Colon (tissue), 2 donors: ENCODE measurements at regions not wholly inside any gene's neighbourhood (a gene's known extent, or its start where the extent isn't known, plus 50 kb on each side); places are given as distances from the start of the nearest gene placed in this dataset.
"Not testable (repeated sequence)": the region's sequence is repeated elsewhere in the genome, so short reads cannot be mapped to it uniquely, and the experiment has no call there.

Experiments used
- FAIRE-seq: peaks from 2 replicates; lab custom pipeline; 2012; peaks lifted over from hg19 to GRCh38; lab: Jason Lieb, UNC
- donor health status: control.
- donor health status: control.

GRCh38 chr2:877747-878146, 72.9 kb upstream of the SNTG2 start:
- FAIRE-seq = no peak

DNA sequence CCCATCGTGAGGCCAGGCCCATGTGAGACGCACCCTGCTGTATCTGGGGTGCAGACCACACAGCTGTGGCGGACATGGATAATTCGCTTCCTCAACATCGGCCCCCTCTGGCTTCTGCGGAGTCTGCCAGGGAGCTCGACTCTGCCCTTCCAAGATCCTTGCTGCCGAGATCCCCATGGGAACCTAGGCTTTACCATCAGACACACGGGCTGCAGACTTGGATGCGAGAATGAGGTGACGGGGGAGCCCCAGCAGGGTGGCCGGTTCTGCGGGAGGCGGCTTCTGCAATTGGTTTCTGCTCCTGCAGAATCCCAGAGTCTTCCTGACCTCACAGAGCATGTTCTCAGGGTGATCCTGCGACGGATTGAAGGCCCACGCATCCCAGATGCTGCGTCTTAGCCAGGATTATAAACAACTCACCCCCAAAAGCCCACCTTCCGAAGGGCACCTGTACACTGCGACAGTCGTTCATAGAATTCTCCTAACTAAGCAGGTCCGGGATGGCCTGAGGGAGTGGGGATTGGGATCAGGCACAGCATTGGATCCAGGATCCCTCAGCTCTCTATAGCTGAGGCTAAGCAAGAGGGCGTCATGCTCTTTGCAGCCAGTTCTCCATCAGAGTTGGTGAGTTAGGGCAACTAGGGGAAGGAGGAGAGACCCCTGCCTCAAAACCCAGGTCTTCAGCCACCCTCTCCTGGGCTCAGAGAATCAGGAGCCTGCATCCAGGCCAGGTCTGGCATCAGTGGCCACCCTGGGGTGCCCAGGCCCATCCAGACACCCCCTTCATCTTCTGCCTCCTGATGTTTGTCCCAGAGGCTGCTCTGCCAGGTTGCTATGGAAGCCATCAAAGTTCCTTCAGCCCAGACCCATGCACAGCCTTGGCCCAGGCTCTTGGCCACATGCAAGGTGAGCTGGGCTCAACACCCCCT, 74.7 kb upstream of the SNTG2 start:
- FAIRE-seq = no peak

DNA sequence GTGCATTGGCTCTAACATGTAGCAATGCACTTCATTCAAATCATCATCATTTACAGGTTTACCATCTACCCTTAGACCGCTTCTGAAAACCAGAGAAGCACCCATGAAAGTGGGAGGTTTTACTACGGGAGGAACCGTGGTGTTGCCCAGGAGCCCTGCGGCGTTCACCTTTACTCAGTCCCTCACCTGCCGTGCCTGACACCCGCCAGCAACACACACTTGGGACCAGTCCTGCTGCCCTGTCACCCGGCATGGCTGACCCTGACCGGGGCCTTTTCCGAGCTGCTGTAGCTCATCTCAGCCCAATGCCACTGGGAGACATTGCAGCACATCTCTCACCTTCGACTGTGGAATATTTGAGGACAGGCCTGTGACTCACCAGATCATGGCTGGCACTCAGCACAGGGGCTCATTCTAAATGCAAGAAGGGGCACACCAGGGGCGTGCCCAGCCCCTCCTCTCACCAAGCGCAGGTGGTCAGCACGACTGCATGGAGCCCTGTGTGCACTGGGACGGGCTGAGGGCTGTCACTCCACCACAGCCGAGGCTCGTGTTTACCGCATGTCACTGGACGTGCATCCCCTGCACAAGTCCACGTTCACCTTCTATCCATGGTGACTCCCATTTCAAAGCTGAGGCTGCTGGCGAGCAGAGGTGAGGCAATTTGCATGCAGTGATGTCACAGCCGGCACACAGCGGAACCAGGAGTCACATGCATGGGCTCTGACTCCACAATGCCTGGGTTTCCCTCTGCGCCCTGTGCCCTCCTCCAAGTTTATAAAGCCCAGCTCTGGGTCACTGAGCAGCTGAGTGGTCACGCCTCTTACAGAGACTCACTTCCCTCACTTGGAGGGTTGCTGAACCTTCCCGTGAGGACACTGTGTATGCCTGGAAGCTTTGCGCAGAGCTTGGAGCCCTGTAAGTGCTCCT, 76.7 kb upstream of the SNTG2 start:
- no peak for FAIRE-seq

DNA sequence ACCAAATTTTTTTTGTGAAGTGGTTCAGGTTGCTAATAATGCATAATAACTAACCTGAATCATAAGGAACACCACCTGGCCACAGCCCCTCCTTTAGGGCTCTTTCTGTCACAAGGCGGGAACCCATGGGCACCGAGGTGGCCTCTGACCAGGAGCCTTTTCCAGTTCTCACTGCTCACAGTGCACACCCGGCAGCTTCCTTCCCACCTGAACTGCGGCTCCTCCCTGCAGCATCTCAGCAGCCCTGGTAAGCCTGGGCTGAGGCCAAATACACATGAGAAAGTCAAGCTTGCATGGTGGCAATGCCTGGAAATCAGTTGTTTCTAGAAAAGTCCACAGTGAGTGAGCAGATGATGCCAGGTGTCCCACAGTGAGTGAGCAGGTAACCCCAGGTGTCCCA, 77.6 kb upstream of the SNTG2 start:
- no peak for FAIRE-seq

- FAIRE-seq = no peak
Measured at GRCh38 chr2:871926-872680, 78.5 kb upstream of the SNTG2 start.

GRCh38 chr2:871175-871727, 79.4 kb upstream of the SNTG2 start:
- no peak for FAIRE-seq

DNA sequence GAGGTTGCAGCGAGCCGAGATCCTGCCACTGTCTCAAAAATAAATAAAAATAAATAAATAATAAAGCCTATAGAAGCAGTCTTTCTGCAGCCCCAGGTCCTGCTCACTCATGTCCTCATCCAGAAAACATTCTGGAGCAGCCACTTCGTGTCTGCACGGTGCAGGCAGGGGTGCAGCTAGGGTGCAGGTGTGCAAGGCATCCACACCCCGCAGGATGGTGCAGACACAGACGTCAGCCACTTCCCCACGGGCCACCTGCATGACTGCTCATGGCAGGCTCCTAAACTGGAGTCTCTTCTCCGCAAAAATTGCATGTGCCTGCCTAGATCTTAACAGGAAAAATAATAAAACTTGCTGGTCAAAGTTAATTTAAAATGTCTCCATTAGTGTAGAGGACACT, 80.2 kb upstream of the SNTG2 start:
- no peak for FAIRE-seq

DNA sequence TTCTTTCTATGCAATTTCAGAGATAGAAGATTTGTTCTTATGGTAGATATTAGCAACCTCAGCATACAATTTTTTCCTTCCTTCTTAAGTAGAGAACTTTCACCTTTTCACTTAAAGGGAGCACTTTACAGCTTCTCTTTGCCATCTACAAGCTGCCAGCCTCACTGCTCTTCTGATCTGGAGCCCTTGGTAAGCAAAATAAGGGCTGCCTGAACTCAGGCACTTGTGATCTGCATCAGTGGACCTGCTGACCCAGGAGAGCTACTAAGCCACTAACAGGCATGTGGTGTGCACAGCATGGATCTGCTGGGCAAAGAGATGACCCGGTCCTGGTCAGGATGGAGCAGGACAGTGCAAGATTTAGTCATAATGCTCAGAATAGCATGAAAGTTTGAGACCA, 80.8 kb upstream of the SNTG2 start:
- no peak for FAIRE-seq

GRCh38 chr2:869357-869871, 81.2 kb upstream of the SNTG2 start:
- FAIRE-seq = no peak

GRCh38 chr2:868857-869256, 81.8 kb upstream of the SNTG2 start:
- not testable (repeated sequence) for FAIRE-seq

- no peak for FAIRE-seq
Measured at GRCh38 chr2:867296-867695, 83.4 kb upstream of the SNTG2 start.

DNA sequence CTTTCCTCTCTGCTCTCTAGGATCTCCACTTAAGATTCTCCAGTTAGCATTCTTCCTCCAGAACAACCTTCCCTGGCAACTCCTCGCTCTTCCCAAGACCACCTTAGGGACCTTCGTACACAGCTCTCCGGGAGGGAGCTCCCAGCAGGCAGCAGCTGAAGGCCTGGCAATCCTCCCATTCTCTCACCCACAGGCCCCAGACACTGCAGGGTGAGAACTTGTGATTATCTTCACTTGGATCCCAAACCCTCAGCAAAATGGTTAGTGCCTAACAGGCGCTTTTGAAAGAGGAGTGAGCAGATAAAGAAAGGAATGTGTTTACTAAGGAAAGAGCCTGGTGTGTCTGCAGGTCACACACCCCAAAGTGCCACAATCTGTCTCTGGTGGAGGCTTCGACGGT, 83.8 kb upstream of the SNTG2 start:
- FAIRE-seq = no peak

- FAIRE-seq = no peak
Measured at GRCh38 chr2:866009-866680, 84.5 kb upstream of the SNTG2 start.

GRCh38 chr2:864501-865106, 86.0 kb upstream of the SNTG2 start:
- FAIRE-seq = no peak

- no peak for FAIRE-seq
Measured at GRCh38 chr2:863732-864450, 86.8 kb upstream of the SNTG2 start.

GRCh38 chr2:862731-863466, 87.8 kb upstream of the SNTG2 start:
- FAIRE-seq = no peak

- no peak for FAIRE-seq
Measured at GRCh38 chr2:862355-862687, 88.3 kb upstream of the SNTG2 start.

- no peak for FAIRE-seq
Measured at GRCh38 chr2:861655-862354, 88.8 kb upstream of the SNTG2 start.
